ENCODE measurements at regions not wholly inside any gene's neighbourhood (a gene's known extent, or its start where the extent isn't known, plus 50 kb on each side); places are given as distances from the start of the nearest gene placed in this dataset.
"Not testable (repeated sequence)": the region's sequence is repeated elsewhere in the genome, so short reads cannot be mapped to it uniquely, and the experiment has no call there.

- TF ChIP-seq, protein P1, sequence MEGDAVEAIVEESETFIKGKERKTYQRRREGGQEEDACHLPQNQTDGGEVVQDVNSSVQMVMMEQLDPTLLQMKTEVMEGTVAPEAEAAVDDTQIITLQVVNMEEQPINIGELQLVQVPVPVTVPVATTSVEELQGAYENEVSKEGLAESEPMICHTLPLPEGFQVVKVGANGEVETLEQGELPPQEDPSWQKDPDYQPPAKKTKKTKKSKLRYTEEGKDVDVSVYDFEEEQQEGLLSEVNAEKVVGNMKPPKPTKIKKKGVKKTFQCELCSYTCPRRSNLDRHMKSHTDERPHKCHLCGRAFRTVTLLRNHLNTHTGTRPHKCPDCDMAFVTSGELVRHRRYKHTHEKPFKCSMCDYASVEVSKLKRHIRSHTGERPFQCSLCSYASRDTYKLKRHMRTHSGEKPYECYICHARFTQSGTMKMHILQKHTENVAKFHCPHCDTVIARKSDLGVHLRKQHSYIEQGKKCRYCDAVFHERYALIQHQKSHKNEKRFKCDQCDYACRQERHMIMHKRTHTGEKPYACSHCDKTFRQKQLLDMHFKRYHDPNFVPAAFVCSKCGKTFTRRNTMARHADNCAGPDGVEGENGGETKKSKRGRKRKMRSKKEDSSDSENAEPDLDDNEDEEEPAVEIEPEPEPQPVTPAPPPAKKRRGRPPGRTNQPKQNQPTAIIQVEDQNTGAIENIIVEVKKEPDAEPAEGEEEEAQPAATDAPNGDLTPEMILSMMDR (conservative IDR thresholded peaks at IDR 0.05): not testable (repeated sequence)
- TF ChIP-seq ZFX (IDR thresholded peaks at IDR 0.05): not testable (repeated sequence)
Measured at GRCh38 chr21:31819692-31820091, 53.1 kb upstream of the HUNK start.
